ENCODE measurements at regions not wholly inside any gene's neighbourhood (a gene's known extent, or its start where the extent isn't known, plus 50 kb on each side); places are given as distances from the start of the nearest gene placed in this dataset.

DNA sequence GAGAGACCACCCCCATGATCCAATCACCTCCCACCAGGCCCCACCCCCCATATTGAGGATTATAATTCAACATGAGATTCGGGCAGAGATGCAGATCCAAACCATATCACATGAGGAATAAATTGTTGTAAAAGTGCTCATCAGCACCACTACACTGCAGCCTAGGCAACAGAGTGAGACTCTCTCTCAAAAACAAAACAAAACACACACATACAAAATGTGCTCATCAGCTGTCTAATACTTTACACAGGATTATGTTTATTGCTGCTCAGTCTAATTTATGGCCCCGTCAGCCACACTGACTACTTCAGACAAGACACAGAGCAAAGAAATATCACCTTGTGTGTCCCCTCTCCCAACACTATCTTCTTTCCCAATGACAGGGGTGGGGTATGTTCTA, 72.9 kb upstream of the PPM1J start:
- DNase-seq (ENCODE audit: low spot score): no peak

DNA sequence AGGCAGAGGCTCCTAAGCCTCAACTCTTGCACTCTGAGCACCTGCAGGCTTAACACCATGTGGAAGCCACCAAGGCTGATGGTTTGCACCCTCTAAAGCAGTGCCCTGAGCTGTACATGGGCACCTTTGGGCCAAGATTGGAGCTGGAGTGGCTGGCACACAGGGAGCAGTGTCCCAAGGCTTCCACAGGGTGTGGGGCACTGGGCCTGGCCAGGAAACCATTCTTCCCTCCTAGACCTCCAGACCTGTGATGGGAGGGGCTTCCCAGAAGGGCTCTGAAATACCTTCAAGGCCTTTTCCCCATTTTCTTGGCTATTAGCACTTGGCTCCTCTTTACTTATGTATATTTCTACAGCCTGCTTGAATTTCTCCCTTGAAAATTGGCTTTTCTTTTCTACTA, 67.9 kb upstream of the PPM1J start:
- DNase-seq (ENCODE audit: low spot score): no peak

DNA sequence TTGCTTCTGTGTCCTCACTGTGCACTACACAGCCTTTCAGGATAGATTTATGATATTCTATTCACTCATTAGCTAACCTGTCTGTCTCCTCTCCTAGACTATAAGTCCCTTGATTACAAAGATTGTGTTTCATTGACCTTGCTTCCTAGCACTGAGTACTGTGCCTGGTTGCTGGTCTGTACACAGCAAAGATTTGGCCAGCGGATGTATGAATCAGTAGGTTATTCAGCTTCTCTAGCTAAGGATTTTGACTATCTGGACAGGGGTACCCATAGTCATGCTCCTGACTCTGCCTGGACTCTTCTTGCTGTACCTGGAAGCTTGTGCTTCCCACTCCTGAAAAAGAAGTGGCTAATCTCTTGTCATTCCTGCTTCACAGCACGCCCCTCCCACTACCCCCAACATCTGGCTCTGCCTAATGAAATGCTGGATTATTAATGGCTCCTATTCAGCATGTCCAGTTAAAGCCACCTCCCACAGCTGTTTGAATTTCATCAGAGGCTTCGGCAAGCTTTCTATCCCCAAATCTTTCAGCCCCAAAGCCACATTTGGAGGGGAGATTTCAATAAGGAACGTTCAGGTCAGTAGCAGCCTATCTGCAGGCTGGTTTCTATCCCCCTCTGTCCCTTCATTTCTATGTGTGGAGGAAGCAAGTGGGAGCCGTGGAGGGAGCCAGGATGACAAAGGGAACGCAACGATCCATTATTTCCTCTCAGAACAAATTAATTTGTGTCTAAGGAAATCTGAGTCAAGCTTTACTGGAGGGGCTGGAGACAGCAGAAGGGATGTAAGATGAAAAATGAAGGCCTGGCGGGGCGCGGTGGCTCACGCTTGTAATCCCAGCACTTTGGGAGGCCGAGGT, 64.8 kb upstream of the PPM1J start:
- no peak for DNase-seq (ENCODE audit: low spot score)

DNA sequence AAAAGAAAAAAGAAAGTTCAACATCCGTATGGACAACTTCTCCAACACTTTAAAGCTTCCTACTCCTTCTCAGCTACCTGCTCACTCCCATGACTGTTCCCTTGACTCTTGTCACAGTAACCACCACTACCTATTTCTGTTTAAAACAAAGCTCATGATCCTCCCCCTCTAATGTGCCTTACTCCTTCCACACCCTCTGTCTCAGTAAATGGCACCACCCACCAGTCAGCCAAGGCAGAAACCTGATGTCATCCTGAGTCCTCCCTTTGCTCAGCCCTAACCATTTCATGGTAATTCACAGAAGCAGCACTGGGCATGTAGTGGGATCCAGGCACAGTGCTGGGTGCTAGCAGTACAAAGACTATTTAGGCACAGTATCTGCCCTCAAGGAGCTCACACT, 63.0 kb upstream of the PPM1J start:
- DNase-seq (ENCODE audit: low spot score): no peak

DNA sequence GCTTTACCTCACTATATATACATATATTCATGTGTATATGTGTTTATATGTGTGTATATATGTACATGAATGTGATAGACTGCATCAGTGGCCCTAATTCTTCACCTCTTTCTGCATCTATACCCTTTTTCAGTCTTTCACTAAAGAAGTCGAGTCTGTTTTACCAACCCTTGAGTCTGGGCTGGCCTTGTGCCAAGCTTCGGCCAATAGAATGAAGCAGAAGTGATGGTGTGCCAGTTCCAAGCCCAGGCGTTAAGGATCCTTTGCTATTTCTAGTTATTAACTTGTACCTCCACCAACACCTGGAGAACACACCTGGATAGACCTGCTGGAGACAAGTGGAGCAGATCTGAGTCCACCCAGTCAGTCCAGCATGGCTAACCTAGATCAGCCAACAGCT, 61.6 kb upstream of the PPM1J start:
- no peak for DNase-seq (ENCODE audit: low spot score)

DNA sequence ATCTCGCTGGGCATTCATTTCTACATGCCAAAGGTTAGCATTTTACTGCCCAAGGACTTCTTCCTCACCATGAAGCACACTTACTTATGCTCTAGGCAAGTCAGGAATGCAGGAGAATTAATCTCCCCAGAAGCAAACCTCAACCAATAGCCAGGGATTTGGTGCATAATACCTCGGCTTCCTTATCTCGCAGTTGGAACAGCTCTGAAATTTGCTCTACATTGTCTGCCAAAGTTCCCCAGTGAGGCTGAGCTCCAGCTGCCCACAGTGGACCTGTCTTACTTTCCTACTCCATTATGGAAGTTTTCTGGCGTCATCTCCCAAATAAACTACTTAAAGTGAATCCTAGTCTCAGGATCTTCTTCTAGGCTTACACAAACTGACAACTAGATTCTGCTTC, 57.6 kb upstream of the PPM1J start:
- no peak for DNase-seq (ENCODE audit: low spot score)

DNA sequence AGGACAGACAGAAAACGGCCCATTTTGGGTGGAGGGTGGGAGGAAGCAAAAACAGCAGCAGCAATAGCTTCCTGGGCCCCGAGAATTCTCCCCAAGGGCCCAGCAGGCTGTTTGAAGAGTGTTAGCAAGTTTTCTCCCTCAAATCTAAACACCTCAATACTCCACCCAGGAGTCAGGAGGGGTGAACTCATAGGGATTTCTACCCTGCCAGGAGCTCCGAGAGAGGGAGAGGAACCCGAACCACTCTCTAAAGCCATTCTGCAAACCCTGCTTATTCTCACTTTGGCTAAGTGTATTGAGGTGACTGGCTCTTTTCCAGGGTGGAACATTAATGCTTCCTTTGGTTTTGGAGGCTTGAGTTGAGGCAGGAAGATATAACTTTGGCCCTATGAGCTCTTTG, 55.6 kb upstream of the PPM1J start:
- no peak for DNase-seq (ENCODE audit: low spot score)

DNA sequence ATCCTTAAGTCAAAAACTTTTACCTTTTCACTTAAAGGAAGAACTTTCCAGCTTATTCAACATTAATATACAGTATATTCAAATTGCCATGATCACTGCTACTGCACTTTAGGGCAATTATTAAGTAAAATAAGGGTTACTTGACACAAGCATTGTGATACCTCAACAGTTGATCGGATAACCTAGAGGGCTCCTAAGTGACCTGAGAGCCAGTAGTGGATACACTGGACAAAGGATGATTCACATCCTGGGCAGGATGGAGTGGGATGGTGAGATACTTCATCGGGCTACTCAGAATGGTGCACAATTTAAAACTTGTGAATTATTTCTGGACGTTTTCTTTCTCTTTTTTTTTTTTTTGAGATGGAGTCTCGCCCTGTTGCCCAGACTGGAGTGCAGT, 54.5 kb upstream of the PPM1J start:
- DNase-seq (ENCODE audit: low spot score): no peak

DNA sequence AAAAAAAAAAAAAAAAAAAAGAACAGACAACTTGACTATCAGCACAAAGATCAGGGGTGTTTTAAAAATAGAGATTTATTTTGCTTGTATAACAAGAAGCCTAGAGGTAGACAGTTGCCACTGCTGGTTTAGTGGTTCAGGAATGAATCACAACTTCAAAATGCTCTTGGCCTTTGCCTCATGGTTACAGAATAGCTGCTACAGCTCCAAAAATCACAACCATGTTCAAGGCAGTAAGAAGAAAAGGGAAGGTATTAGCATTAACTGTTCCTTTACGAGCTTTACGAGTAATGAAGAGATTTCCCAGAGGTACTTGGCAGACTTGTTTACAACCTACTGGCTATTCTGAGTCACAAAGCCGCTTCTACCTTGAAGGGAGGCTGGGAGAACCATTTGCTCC, 52.5 kb upstream of the PPM1J start:
- no peak for DNase-seq (ENCODE audit: low spot score)

Data from Ammon's horn (tissue), 1 donor.